ENCODE measurements at regions not wholly inside any gene's neighbourhood (a gene's known extent, or its start where the extent isn't known, plus 50 kb on each side); places are given as distances from the start of the nearest gene placed in this dataset.
A peak's percentile ranks its signal among the peaks of the same experiment; 100 is the strongest.

- no peak for TF ChIP-seq ZNF425 (CRISPR knock-in tag; conservative IDR thresholded peaks at IDR 0.05)
- no peak for TF ChIP-seq SOX15 (CRISPR knock-in tag; IDR thresholded peaks at IDR 0.05)
- no peak for TF ChIP-seq CREM (CRISPR knock-in tag; IDR thresholded peaks at IDR 0.05)
- TF ChIP-seq ZNF232 (CRISPR knock-in tag; IDR thresholded peaks at IDR 0.05): no peak
- TF ChIP-seq, protein P1, sequence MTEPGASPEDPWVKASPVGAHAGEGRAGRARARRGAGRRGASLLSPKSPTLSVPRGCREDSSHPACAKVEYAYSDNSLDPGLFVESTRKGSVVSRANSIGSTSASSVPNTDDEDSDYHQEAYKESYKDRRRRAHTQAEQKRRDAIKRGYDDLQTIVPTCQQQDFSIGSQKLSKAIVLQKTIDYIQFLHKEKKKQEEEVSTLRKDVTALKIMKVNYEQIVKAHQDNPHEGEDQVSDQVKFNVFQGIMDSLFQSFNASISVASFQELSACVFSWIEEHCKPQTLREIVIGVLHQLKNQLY (CRISPR knock-in tag; IDR thresholded peaks at IDR 0.05): no peak
- TF ChIP-seq IRF2 (CRISPR knock-in tag; IDR thresholded peaks at IDR 0.05; ENCODE audit: borderline replicate concordance, low read depth): no peak
- no peak for TF ChIP-seq FOXJ3 (CRISPR knock-in tag; IDR thresholded peaks at IDR 0.05; ENCODE audit: borderline replicate concordance)
- TF ChIP-seq ZNF423 (CRISPR knock-in tag; IDR thresholded peaks at IDR 0.05): no peak
- TF ChIP-seq ATF2 (CRISPR knock-in tag; IDR thresholded peaks at IDR 0.05; ENCODE audit: borderline replicate concordance, low read depth): no peak
- no peak for TF ChIP-seq E2F5 (CRISPR knock-in tag; IDR thresholded peaks at IDR 0.05)
- TF ChIP-seq, protein P2, sequence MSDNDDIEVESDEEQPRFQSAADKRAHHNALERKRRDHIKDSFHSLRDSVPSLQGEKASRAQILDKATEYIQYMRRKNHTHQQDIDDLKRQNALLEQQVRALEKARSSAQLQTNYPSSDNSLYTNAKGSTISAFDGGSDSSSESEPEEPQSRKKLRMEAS (CRISPR knock-in tag; IDR thresholded peaks at IDR 0.05): no peak
- TF ChIP-seq CBFB (CRISPR knock-in tag; IDR thresholded peaks at IDR 0.05; ENCODE audit: low read depth): no peak
- no peak for TF ChIP-seq SP1 (CRISPR knock-in tag; conservative IDR thresholded peaks at IDR 0.05)
- TF ChIP-seq ZMAT4 (CRISPR knock-in tag; IDR thresholded peaks at IDR 0.05): no peak
- no peak for TF ChIP-seq ATF1 (CRISPR knock-in tag; IDR thresholded peaks at IDR 0.05)
- TF ChIP-seq ZNF281 (CRISPR knock-in tag; IDR thresholded peaks at IDR 0.05): no peak
- TF ChIP-seq HMGA2 (CRISPR knock-in tag; IDR thresholded peaks at IDR 0.05): no peak
- CTCF ChIA-PET: no interaction called here
- Mint-ChIP-seq H3K4me3 (no peak overlapping the region), H3K36me3 (no peaks in the 10 kb centered on the region), H3K27ac (no peak overlapping the region), H3K4me1 (peaks cover 21% of the 10 kb centered on the region), H3K27me3 (ENCODE audit: low read depth) (no peaks in the 10 kb centered on the region; the same call in 1 of the 2 replicates), H3K9me3 (no peaks in the 10 kb centered on the region)
- POLR2A ChIA-PET: interaction anchor here (0.8 kb wide), 1 partner anchor 16 kb away, joined by 3 read pairs; no protein-coding TSS in a partner anchor
- no peak for DNase-seq (ENCODE audit: low spot score)
- ATAC-seq: 0 out of 2 replicates have a peak, but pooled peaks have one; percentile 28
Observed at GRCh38 chr15:69829974-69830373, 267.7 kb downstream of the TLE3 start.

- no peaks in the 10 kb centered on the region for H3K36me3 Mint-ChIP-seq
- peaks cover 21% of the 10 kb centered on the region for H3K4me1 Mint-ChIP-seq
- ATAC-seq (no peak), DNase-seq (ENCODE audit: low spot score) (no peak)
- H3K4me3 Mint-ChIP-seq: no peak overlapping the region
- ChIA-PET CTCF (no interaction called here), POLR2A (interaction anchor here (0.8 kb wide), 1 partner anchor 16 kb away, joined by 3 read pairs; no protein-coding TSS in a partner anchor)
- H3K9me3 Mint-ChIP-seq: no peaks in the 10 kb centered on the region
- no peak overlapping the region for H3K27ac Mint-ChIP-seq
- no peaks in the 10 kb centered on the region; the same call in 1 of the 2 replicates for H3K27me3 Mint-ChIP-seq (ENCODE audit: low read depth)
- TF ChIP-seq, protein P1 (CRISPR knock-in tag; IDR thresholded peaks at IDR 0.05): no peak
- TF ChIP-seq, protein P3, sequence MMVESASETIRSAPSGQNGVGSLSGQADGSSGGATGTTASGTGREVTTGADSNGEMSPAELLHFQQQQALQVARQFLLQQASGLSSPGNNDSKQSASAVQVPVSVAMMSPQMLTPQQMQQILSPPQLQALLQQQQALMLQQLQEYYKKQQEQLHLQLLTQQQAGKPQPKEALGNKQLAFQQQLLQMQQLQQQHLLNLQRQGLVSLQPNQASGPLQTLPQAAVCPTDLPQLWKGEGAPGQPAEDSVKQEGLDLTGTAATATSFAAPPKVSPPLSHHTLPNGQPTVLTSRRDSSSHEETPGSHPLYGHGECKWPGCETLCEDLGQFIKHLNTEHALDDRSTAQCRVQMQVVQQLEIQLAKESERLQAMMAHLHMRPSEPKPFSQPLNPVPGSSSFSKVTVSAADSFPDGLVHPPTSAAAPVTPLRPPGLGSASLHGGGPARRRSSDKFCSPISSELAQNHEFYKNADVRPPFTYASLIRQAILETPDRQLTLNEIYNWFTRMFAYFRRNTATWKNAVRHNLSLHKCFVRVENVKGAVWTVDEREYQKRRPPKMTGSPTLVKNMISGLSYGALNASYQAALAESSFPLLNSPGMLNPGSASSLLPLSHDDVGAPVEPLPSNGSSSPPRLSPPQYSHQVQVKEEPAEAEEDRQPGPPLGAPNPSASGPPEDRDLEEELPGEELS (CRISPR knock-in tag; IDR thresholded peaks at IDR 0.05): no peak
- TF ChIP-seq CREM (CRISPR knock-in tag; IDR thresholded peaks at IDR 0.05) (no peak), ZNF532 (CRISPR knock-in tag; IDR thresholded peaks at IDR 0.05; ENCODE audit: borderline replicate concordance) (no peak)
Observed at GRCh38 chr15:69830430-69830829, 267.3 kb downstream of the TLE3 start.

All from WTC11 (cell line).